SK-N-SH (cell line): ENCODE measurements at regions not wholly inside any gene's neighbourhood (a gene's known extent, or its start where the extent isn't known, plus 50 kb on each side); places are given as distances from the start of the nearest gene placed in this dataset.

Experiments
- CTCF ChIA-PET: fragments of 300-600, 350-600 bp; formaldehyde crosslinking; extraction: SDS; loops from one replicate; lab custom pipeline; 2021; lab: Yijun Ruan, JAX
- POLR2A ChIA-PET: fragments of 350-600 bp; sonication (Branson Sonifier 250); formaldehyde crosslinking; extraction: SDS; loops from one replicate; lab custom pipeline; 2020; ENCODE audit warnings: antibody characterized with exemption, inconsistent platforms; lab: Yijun Ruan, JAX
- DNase-seq: peaks from one replicate; pipeline ENCODE4 v3.0.0; 2012
- H2AFZ ChIP-seq: fragments of 200-600 bp; sonication (generic); 2 replicates; pipeline ENCODE4 v1.8.1; 2016; ENCODE audit warnings: antibody characterized with exemption, mild to moderate bottlenecking, low read depth
- H3F3A ChIP-seq: fragments of 200-600 bp; sonication (generic); replicated peaks from 2 replicates; pipeline ENCODE3; 2016; ENCODE audit warnings: antibody characterized with exemption, mild to moderate bottlenecking; ENCODE audit not compliant: insufficient read depth
- H3K27ac ChIP-seq, 2 experiments: fragments of 200-500 bp in 1 of 2; fragments of 200-600 bp in 1 of 2; sonication (Bioruptor generic) in 1 of 2; sonication (generic), shearing (Covaris generic) in 1 of 2; 2 replicates each; pipeline versions ENCODE4 v1.5.1 to v1.6.1; 2014 to 2016; ENCODE audit warnings: low read depth in 2 of 2, inconsistent platforms in 1 of 2, low read length in 1 of 2, mild to moderate bottlenecking in 1 of 2, mixed read lengths in 1 of 2
- H3K27me3 ChIP-seq: fragments of 200-600 bp; sonication (generic), shearing (Covaris generic); 2 replicates; pipeline ENCODE4 v1.6.1; 2016; ENCODE audit warnings: mixed run types; ENCODE audit not compliant: insufficient read depth
- H3K36me3 ChIP-seq, 2 experiments: fragments of 200-500 bp in 1 of 2; fragments of 200-600 bp in 1 of 2; sonication (Bioruptor generic) in 1 of 2; sonication (generic) in 1 of 2; replicated peaks in 1 of 2; 2 replicates each; pipeline versions ENCODE3 to v1.5.1; 2014 to 2016; ENCODE audit warnings: low read length in 1 of 2, mild to moderate bottlenecking in 1 of 2; ENCODE audit not compliant: insufficient read depth in 2 of 2, control insufficient read depth in 1 of 2
- H3K4me1 ChIP-seq, 2 experiments: fragments of 200-500 bp in 1 of 2; fragments of 200-600 bp in 1 of 2; sonication (Bioruptor generic) in 1 of 2; sonication (generic), shearing (Covaris generic) in 1 of 2; 2 replicates each; pipeline versions ENCODE4 v1.5.1 to v1.6.1; 2014 to 2016; ENCODE audit warnings: low read depth in 1 of 2, low read length in 1 of 2, mixed run types in 1 of 2; ENCODE audit not compliant: insufficient read depth in 2 of 2, control insufficient read depth in 1 of 2
- H3K4me2 ChIP-seq: fragments of 200-600 bp; sonication (generic), shearing (Covaris generic); 2 replicates; pipeline ENCODE4 v1.6.1; 2017; ENCODE audit warnings: mixed run types
- H3K4me3 ChIP-seq, 2 experiments: fragments of 200-500 bp in 1 of 2; fragments of 200-600 bp in 1 of 2; sonication (Bioruptor generic) in 1 of 2; sonication (generic), shearing (Covaris generic) in 1 of 2; 2 replicates each; pipeline versions ENCODE4 v1.5.1 to v1.8.1; 2014 to 2016; ENCODE audit warnings: low read depth in 2 of 2, inconsistent platforms in 1 of 2, low read length in 1 of 2, mild to moderate bottlenecking in 1 of 2, mixed read lengths in 1 of 2, moderate library complexity in 1 of 2
- H3K79me2 ChIP-seq: fragments of 200-600 bp; sonication (generic); 2 replicates; pipeline ENCODE4 v1.8.1; 2017; ENCODE audit warnings: mild to moderate bottlenecking; ENCODE audit not compliant: insufficient read depth
- H3K9ac ChIP-seq: fragments of 200-600 bp; sonication (generic); 2 replicates; pipeline ENCODE4 v1.6.1; 2017; ENCODE audit warnings: mixed run types
- H3K9me2 ChIP-seq: fragments of 200-600 bp; sonication (generic); 2 replicates; pipeline ENCODE4 v1.6.1; 2017; ENCODE audit warnings: mixed run types
- H3K9me3 ChIP-seq: fragments of 200-600 bp; sonication (generic); 2 replicates; pipeline ENCODE4 v1.6.1; 2017; ENCODE audit warnings: mixed run types, mild to moderate bottlenecking, moderate library complexity
- H4K20me1 ChIP-seq: fragments of 200-600 bp; sonication (generic); 2 replicates; pipeline ENCODE4 v1.6.1; 2017; ENCODE audit warnings: mild to moderate bottlenecking, mixed run types; ENCODE audit not compliant: insufficient read depth
- ELF1 ChIP-seq: IDR thresholded peaks from 2 replicates; pipeline ENCODE4 v1.4.0; 2012
- EZH2phosphoT487 ChIP-seq: fragments of 200-600 bp; sonication (generic); IDR thresholded peaks from 2 replicates; pipeline ENCODE4 v1.6.1; 2017; ENCODE audit warnings: low read depth, mixed run types, mild to moderate bottlenecking, antibody characterized with exemption, moderate library complexity, borderline replicate concordance
- FOSL2 ChIP-seq: IDR thresholded peaks from 2 replicates; pipeline ENCODE4 v1.4.0; 2012; ENCODE audit warnings: low read depth, mild to moderate bottlenecking, moderate library complexity, borderline replicate concordance
- FOXJ3 ChIP-seq: sonication (generic); formaldehyde crosslinking; IDR thresholded peaks from 2 replicates; pipeline ENCODE4 v1.5.1; 2020; ENCODE audit warnings: mild to moderate bottlenecking, missing genetic modification reagents
- FOXM1 ChIP-seq: IDR thresholded peaks from 2 replicates; pipeline ENCODE4 v1.4.0; 2012; ENCODE audit warnings: low read depth, mild to moderate bottlenecking
- GATA2 ChIP-seq: sonication (generic); formaldehyde crosslinking; IDR thresholded peaks from 2 replicates; pipeline ENCODE4 v1.5.0; 2020; ENCODE audit warnings: mild to moderate bottlenecking, missing genetic modification reagents
- IRF3 ChIP-seq: fragments of 150-350 bp; IDR thresholded peaks from 2 replicates; pipeline ENCODE4 v1.6.1; 2016; ENCODE audit warnings: mild to moderate bottlenecking, low read depth, low read length
- MAX ChIP-seq: IDR thresholded peaks from 2 replicates; pipeline ENCODE4 v1.4.0; 2012; ENCODE audit warnings: low read depth
- MEF2A ChIP-seq: IDR thresholded peaks from 2 replicates; pipeline ENCODE4 v1.4.0; 2012; ENCODE audit warnings: low read depth, borderline replicate concordance
- MXI1 ChIP-seq: IDR thresholded peaks from 2 replicates; pipeline ENCODE4 v1.6.1; 2012; ENCODE audit warnings: mild to moderate bottlenecking, low read depth, low read length, improper control_type of control experiment
- NRF1 ChIP-seq: IDR thresholded peaks from 2 replicates; pipeline ENCODE4 v1.6.1; 2012; ENCODE audit warnings: low read depth, mild to moderate bottlenecking, low read length
- RFX5 ChIP-seq: IDR thresholded peaks from 2 replicates; pipeline ENCODE4 v1.6.1; 2012; ENCODE audit warnings: mild to moderate bottlenecking, improper control_type of control experiment, low read length
- RXRA ChIP-seq: IDR thresholded peaks from 2 replicates; pipeline ENCODE4 v1.4.0; 2012; ENCODE audit warnings: low read depth, mild to moderate bottlenecking, borderline replicate concordance
- SMC3 ChIP-seq: IDR thresholded peaks from 2 replicates; pipeline ENCODE4 v1.6.1; 2012; ENCODE audit warnings: low read depth, low read length, improper control_type of control experiment
- WGBS: methylation state at CpG from one replicate; pipeline ENCODE4 v1.1.6; 2017; ENCODE audit warnings: low lambda C conversion rate; 5-methylcytosine and 5-hydroxymethylcytosine counted together
- TF ChIP-seq, protein P1 (sequence below): fragments of 200-600 bp; sonication (generic); IDR thresholded peaks from 2 replicates; pipeline ENCODE4 v1.6.1; 2017; ENCODE audit warnings: antibody characterized with exemption, mild to moderate bottlenecking, moderate library complexity
- TF ChIP-seq, protein P2 (sequence below): fragments of 150-350 bp; IDR thresholded peaks from 2 replicates; pipeline ENCODE4 v1.6.1; 2017; ENCODE audit warnings: antibody characterized with exemption, low read length, low read depth, borderline replicate concordance

DNA sequence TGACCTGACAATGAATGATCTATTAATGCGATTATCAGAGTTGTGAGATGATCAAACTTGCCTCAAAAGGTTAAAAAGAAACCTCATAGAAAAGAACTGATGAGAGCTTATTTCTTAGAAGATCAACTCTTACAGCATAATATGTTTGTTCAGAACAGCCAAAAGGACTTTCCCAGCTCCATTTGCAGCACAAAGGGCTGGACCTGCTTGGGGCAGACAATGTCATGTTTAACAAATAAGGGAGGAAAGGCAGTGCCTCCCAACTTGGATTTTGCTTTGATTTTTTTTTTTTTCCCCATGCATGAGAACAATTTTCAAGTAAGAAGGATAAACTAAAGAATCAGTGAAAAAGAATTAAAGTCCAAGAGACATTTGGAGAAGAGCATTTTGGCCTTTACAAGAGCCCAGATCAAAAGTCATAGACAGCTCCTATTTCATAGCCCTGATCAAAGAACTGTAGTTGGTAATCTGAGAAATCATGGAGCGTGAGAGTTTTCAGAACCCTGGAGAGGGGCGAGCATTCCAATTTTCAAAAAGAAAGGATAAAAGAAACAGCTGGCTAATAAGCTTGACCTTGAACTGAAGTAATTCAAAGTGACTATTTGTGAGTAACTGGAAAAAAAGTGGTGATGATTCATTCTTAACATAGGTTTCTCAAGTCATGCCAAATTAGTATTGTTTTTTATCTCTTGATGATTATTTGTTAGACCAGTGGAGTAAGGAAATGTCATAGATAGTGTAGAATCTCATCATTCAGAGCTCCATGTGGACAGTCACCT is 136.0 kb upstream of the CFAP20DC start (continued):
- TF ChIP-seq, protein P1, sequence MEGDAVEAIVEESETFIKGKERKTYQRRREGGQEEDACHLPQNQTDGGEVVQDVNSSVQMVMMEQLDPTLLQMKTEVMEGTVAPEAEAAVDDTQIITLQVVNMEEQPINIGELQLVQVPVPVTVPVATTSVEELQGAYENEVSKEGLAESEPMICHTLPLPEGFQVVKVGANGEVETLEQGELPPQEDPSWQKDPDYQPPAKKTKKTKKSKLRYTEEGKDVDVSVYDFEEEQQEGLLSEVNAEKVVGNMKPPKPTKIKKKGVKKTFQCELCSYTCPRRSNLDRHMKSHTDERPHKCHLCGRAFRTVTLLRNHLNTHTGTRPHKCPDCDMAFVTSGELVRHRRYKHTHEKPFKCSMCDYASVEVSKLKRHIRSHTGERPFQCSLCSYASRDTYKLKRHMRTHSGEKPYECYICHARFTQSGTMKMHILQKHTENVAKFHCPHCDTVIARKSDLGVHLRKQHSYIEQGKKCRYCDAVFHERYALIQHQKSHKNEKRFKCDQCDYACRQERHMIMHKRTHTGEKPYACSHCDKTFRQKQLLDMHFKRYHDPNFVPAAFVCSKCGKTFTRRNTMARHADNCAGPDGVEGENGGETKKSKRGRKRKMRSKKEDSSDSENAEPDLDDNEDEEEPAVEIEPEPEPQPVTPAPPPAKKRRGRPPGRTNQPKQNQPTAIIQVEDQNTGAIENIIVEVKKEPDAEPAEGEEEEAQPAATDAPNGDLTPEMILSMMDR = no peak
- TF ChIP-seq FOXJ3 (CRISPR knock-in tag) (no peak), MEF2A (no peak), MXI1 (no peak), RFX5 (no peak), FOXM1 (no peak), EZH2phosphoT487 (no peak), SMC3 (no peak)
- TF ChIP-seq, protein P2, sequence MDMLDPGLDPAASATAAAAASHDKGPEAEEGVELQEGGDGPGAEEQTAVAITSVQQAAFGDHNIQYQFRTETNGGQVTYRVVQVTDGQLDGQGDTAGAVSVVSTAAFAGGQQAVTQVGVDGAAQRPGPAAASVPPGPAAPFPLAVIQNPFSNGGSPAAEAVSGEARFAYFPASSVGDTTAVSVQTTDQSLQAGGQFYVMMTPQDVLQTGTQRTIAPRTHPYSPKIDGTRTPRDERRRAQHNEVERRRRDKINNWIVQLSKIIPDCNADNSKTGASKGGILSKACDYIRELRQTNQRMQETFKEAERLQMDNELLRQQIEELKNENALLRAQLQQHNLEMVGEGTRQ = no peak

DNA sequence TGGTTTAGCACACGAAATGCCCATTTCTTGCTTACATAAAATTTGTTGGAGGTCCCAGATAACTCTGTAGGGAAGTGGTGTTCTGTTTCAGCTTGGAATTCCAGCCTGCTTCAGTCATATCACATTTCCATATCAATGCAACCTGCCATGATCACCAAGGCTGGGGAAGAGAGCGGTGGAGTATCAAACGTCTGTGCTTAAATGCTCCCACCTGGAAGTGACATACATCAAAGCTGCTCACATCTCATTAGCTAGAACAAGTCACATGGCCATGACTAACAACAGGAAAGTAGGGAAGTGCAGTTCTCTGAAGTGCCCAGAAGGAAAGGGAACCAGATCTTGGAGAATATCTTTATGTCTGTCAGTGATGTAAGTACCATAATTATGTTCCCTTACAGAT is 130.2 kb upstream of the CFAP20DC start:
- H3K79me2 ChIP-seq = no peaks in the 10 kb centered on the region
- H3K27me3 ChIP-seq = no peaks in the 10 kb centered on the region
- H3K27ac ChIP-seq = no peak overlapping the region
- H3K9me3 ChIP-seq = no peaks in the 10 kb centered on the region
- CTCF ChIA-PET = interaction anchor here (0.5 to 1.0 kb wide), 2 partner anchors 378 to 595 kb away, joined by 3 read pairs; no protein-coding TSS in a partner anchor
- H3K4me3 ChIP-seq = no peak overlapping the region
- no peaks in the 10 kb centered on the region for H3F3A ChIP-seq
- 66% methylated on average over 3 of the region's 3 CpGs for whole genome bisulfite sequencing
- no peaks in the 10 kb centered on the region for H3K9me2 ChIP-seq
- no peak overlapping the region for H2AFZ ChIP-seq
- POLR2A ChIA-PET = no interaction called here
- no peak overlapping the region for H3K9ac ChIP-seq
- H4K20me1 ChIP-seq = no peaks in the 10 kb centered on the region
- TF ChIP-seq SMC3 (no peak), GATA2 (CRISPR knock-in tag) (no peak), IRF3 (no peak), RXRA (no peak), RFX5 (no peak), MAX (no peak), EZH2phosphoT487 (no peak), FOSL2 (no peak), MEF2A (no peak), ELF1 (no peak), NRF1 (no peak), FOXM1 (no peak)
- TF ChIP-seq, protein P2 = no peak
- DNase-seq = no peak
- H3K4me1 ChIP-seq = no peaks in the 10 kb centered on the region
- no peaks in the 10 kb centered on the region for H3K36me3 ChIP-seq
- H3K4me2 ChIP-seq = no peak overlapping the region
